ENCODE measurements at regions not wholly inside any gene's neighbourhood (a gene's known extent, or its start where the extent isn't known, plus 50 kb on each side); places are given as distances from the start of the nearest gene placed in this dataset.
"Not testable (repeated sequence)": the region's sequence is repeated elsewhere in the genome, so short reads cannot be mapped to it uniquely, and the experiment has no call there.

- Histone ChIP-seq H3K4me1 (ENCODE audit: control insufficient read depth, insufficient read depth, low read length) (no peaks in the 10 kb centered on the region), H3K27me3 (ENCODE audit: control insufficient read depth, insufficient read depth) (no peaks in the 10 kb centered on the region), H3K4me3 (ENCODE audit: low read length) (no peak overlapping the region), H3K9me3 (ENCODE audit: control insufficient read depth, low read length) (no peaks in the 10 kb centered on the region), H3K27ac (ENCODE audit: low read length) (no peak overlapping the region)
- no peak for DNase-seq
- no peak for ATAC-seq
- 77% methylated on average over 10 of the region's 10 CpGs for WGBS
- intact Hi-C loops (cut with DNase I), result no loop called here
Measured at GRCh38 chr5:74396913-74397622, 243.5 kb downstream of the ENC1 start.

GRCh38 chr5:74394916-74395880, 245.3 kb downstream of the ENC1 start:
- no peaks in the 10 kb centered on the region for H3K9me3 ChIP-seq (ENCODE audit: control insufficient read depth, low read length)
- H3K4me1 ChIP-seq (ENCODE audit: control insufficient read depth, insufficient read depth, low read length), result no peaks in the 10 kb centered on the region
- H3K27me3 ChIP-seq (ENCODE audit: control insufficient read depth, insufficient read depth), result no peaks in the 10 kb centered on the region
- intact Hi-C loops (cut with DNase I), result no loop called here
- H3K4me3 ChIP-seq (ENCODE audit: low read length), result no peak overlapping the region
- peak in 1 of 2 donors; percentile 32 for ATAC-seq
- DNase-seq, result no peak
- WGBS, result 89% methylated on average over 10 of the region's 10 CpGs
- H3K27ac ChIP-seq (ENCODE audit: low read length), result no peak overlapping the region

- DNase-seq, result no peak
- WGBS, result 95% methylated on average over 3 of the region's 3 CpGs
- intact Hi-C loops (cut with DNase I), result no loop called here
Measured at GRCh38 chr5:74394528-74394915, 246.0 kb downstream of the ENC1 start.

GRCh38 chr5:74393943-74394342, 246.6 kb downstream of the ENC1 start:
- ATAC-seq (no peak), DNase-seq (no peak)
- no peak overlapping the region for H3K4me3 ChIP-seq (ENCODE audit: low read length)
- H3K9me3 ChIP-seq (ENCODE audit: control insufficient read depth, low read length), result no peaks in the 10 kb centered on the region
- H3K27me3 ChIP-seq (ENCODE audit: control insufficient read depth, insufficient read depth), result no peaks in the 10 kb centered on the region
- no peak overlapping the region for H3K27ac ChIP-seq (ENCODE audit: low read length)
- H3K4me1 ChIP-seq (ENCODE audit: control insufficient read depth, insufficient read depth, low read length), result no peaks in the 10 kb centered on the region
- 76% methylated on average over 3 of the region's 3 CpGs for WGBS
- intact Hi-C loops (cut with DNase I), result no loop called here

More at GRCh38 chr5:74394528-74394915, 246.0 kb downstream of the ENC1 start:
- Histone ChIP-seq H3K4me3 (ENCODE audit: low read length) (no peak overlapping the region), H3K27ac (ENCODE audit: low read length) (no peak overlapping the region), H3K4me1 (ENCODE audit: control insufficient read depth, insufficient read depth, low read length) (no peaks in the 10 kb centered on the region), H3K27me3 (ENCODE audit: control insufficient read depth, insufficient read depth) (no peaks in the 10 kb centered on the region), H3K9me3 (ENCODE audit: control insufficient read depth, low read length) (no peaks in the 10 kb centered on the region)
- ATAC-seq, result no peak

GRCh38 chr5:74392711-74393351, 247.7 kb downstream of the ENC1 start:
- Histone ChIP-seq H3K4me3 (ENCODE audit: low read length) (no peak overlapping the region), H3K4me1 (ENCODE audit: control insufficient read depth, insufficient read depth, low read length) (no peaks in the 10 kb centered on the region), H3K9me3 (ENCODE audit: control insufficient read depth, low read length) (no peaks in the 10 kb centered on the region), H3K27me3 (ENCODE audit: control insufficient read depth, insufficient read depth) (no peaks in the 10 kb centered on the region), H3K27ac (ENCODE audit: low read length) (no peak overlapping the region)
- ATAC-seq (peak in 1 of 2 donors; percentile 39), DNase-seq (no peak)
- 52% methylated on average over 3 of the region's 3 CpGs for WGBS
- intact Hi-C loops (cut with DNase I), result no loop called here

- ATAC-seq, result no peak
- WGBS, result 90% methylated on average over 3 of the region's 3 CpGs
- intact Hi-C loops (cut with DNase I), result no loop called here
Measured at GRCh38 chr5:74391410-74391809, 249.1 kb downstream of the ENC1 start.

GRCh38 chr5:74390822-74391221, 249.7 kb downstream of the ENC1 start:
- no peak for ATAC-seq
- no peak overlapping the region for H3K4me3 ChIP-seq (ENCODE audit: low read length)
- intact Hi-C loops (cut with DNase I), result no loop called here
- H3K4me1 ChIP-seq (ENCODE audit: control insufficient read depth, insufficient read depth, low read length), result no peaks in the 10 kb centered on the region
- H3K27ac ChIP-seq (ENCODE audit: low read length), result no peak overlapping the region
- no peaks in the 10 kb centered on the region for H3K9me3 ChIP-seq (ENCODE audit: control insufficient read depth, low read length)
- DNase-seq, result no peak
- H3K27me3 ChIP-seq (ENCODE audit: control insufficient read depth, insufficient read depth), result no peaks in the 10 kb centered on the region
- 91% methylated on average over 2 of the region's 2 CpGs for WGBS

More at GRCh38 chr5:74391410-74391809, 249.1 kb downstream of the ENC1 start:
- Histone ChIP-seq H3K27me3 (ENCODE audit: control insufficient read depth, insufficient read depth) (no peaks in the 10 kb centered on the region), H3K4me3 (ENCODE audit: low read length) (no peak overlapping the region), H3K4me1 (ENCODE audit: control insufficient read depth, insufficient read depth, low read length) (no peaks in the 10 kb centered on the region), H3K27ac (ENCODE audit: low read length) (no peak overlapping the region), H3K9me3 (ENCODE audit: control insufficient read depth, low read length) (no peaks in the 10 kb centered on the region)
- no peak for DNase-seq

GRCh38 chr5:74390306-74390637, 250.3 kb downstream of the ENC1 start:
- Histone ChIP-seq H3K27ac (ENCODE audit: low read length) (no peak overlapping the region), H3K4me1 (ENCODE audit: control insufficient read depth, insufficient read depth, low read length) (no peaks in the 10 kb centered on the region), H3K4me3 (ENCODE audit: low read length) (no peak overlapping the region), H3K9me3 (ENCODE audit: control insufficient read depth, low read length) (no peaks in the 10 kb centered on the region), H3K27me3 (ENCODE audit: control insufficient read depth, insufficient read depth) (no peaks in the 10 kb centered on the region)
- intact Hi-C loops (cut with DNase I), result no loop called here
- DNase-seq (no peak), ATAC-seq (no peak)
- 74% methylated on average over 1 of the region's 1 CpG for WGBS

- intact Hi-C loops (cut with DNase I), result no loop called here
- no peaks in the 10 kb centered on the region for H3K27me3 ChIP-seq (ENCODE audit: control insufficient read depth, insufficient read depth)
- H3K4me1 ChIP-seq (ENCODE audit: control insufficient read depth, insufficient read depth, low read length), result no peaks in the 10 kb centered on the region
- no peak for DNase-seq
- H3K9me3 ChIP-seq (ENCODE audit: control insufficient read depth, low read length), result no peaks in the 10 kb centered on the region
- 40% methylated on average over 2 of the region's 2 CpGs for WGBS
- no peak overlapping the region for H3K4me3 ChIP-seq (ENCODE audit: low read length)
- no peak for ATAC-seq
- no peak overlapping the region for H3K27ac ChIP-seq (ENCODE audit: low read length)
Measured at GRCh38 chr5:74389531-74390305, 250.8 kb downstream of the ENC1 start.

GRCh38 chr5:74388411-74388810, 252.1 kb downstream of the ENC1 start:
- H3K27me3 ChIP-seq (ENCODE audit: control insufficient read depth, insufficient read depth); H3K9me3 ChIP-seq (ENCODE audit: control insufficient read depth, low read length); H3K27ac ChIP-seq (ENCODE audit: low read length); DNase-seq; ATAC-seq; H3K4me1 ChIP-seq (ENCODE audit: control insufficient read depth, insufficient read depth, low read length); H3K4me3 ChIP-seq (ENCODE audit: low read length); intact Hi-C loops (cut with DNase I): not testable (repeated sequence)
- WGBS, result 95% methylated on average over 2 of the region's 2 CpGs

Measured in right cardiac atrium (tissue), 5 donors.